ENCODE measurements at regions not wholly inside any gene's neighbourhood (a gene's known extent, or its start where the extent isn't known, plus 50 kb on each side); places are given as distances from the start of the nearest gene placed in this dataset.

DNA sequence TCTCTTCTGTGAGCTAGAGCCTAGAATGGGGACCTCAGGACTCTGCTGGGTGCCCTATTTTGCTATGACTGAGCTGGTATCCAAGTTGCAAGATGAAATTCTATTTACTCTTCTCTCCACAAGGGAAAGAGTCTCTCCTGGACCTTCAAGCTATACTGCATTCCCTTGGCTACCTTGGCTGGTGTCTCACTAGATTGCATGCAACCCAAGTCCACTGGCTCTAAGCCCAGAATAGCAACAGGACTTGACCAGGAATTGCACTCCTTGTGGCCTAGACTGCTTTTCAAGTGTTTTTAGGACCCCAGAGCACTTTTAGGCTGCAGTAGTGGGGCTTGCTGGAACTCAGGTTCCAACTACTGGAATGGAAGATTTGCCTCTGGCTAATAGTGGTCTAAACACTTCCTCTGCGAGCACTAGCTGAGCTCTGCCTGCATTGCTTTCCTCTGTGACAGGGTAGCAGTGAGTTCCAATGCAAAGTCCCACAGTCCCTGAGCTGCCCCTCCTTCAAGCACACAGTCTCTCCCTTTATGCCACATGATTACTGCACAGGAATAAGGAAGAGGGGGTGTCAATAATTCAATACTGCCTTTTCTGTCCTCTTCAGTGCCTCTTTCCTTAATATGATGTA lies 1009.1 kb upstream of the FLRT2 start:
- TF ChIP-seq CTCF (IDR thresholded peaks at IDR 0.05; ENCODE audit: borderline replicate concordance, control extremely low read depth, extremely low read depth, insufficient read depth, missing control alignments): no peak
- in situ Hi-C loops (cut with MboI; ENCODE audit: low sequenced_read_pairs, unreplicated experiment): no loop called here
- no peak for DNase-seq (ENCODE audit: low spot score)

DNA sequence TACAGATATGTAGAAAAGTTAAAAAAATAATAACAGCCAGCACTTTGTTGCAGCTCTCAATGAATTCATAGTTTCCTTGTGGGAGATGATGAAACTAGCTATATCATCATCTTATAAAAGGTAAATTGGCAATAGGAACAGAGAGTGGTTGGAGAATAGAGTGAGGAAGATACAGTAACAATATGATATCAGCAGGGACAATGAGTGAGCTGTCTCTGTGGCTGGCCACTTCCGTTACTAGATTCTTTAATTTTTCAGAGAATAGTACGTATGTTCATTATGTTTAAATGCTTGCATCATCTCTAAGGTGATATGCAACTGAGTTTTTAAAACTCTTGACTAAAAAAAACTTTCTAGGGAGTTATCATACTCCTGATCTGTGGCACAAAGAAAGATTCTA lies 1006.2 kb upstream of the FLRT2 start:
- in situ Hi-C loops (cut with MboI; ENCODE audit: low sequenced_read_pairs, unreplicated experiment): no loop called here
- no peak for TF ChIP-seq CTCF (IDR thresholded peaks at IDR 0.05; ENCODE audit: borderline replicate concordance, control extremely low read depth, extremely low read depth, insufficient read depth, missing control alignments)
- no peak for DNase-seq (ENCODE audit: low spot score)

GRCh38 chr14:84527706-84528105 lies 1002.2 kb upstream of the FLRT2 start:
- TF ChIP-seq CTCF (IDR thresholded peaks at IDR 0.05; ENCODE audit: borderline replicate concordance, control extremely low read depth, extremely low read depth, insufficient read depth, missing control alignments): no peak
- in situ Hi-C loops (cut with MboI; ENCODE audit: low sequenced_read_pairs, unreplicated experiment): no loop called here
- DNase-seq (ENCODE audit: low spot score): no peak

- no peak for TF ChIP-seq CTCF (IDR thresholded peaks at IDR 0.05; ENCODE audit: borderline replicate concordance, control extremely low read depth, extremely low read depth, insufficient read depth, missing control alignments)
- DNase-seq (ENCODE audit: low spot score): no peak
- in situ Hi-C loops (cut with MboI; ENCODE audit: low sequenced_read_pairs, unreplicated experiment): no loop called here
Measured at GRCh38 chr14:84532016-84532415, 997.9 kb upstream of the FLRT2 start.

- no peak for TF ChIP-seq CTCF (IDR thresholded peaks at IDR 0.05; ENCODE audit: borderline replicate concordance, control extremely low read depth, extremely low read depth, insufficient read depth, missing control alignments)
- in situ Hi-C loops (cut with MboI; ENCODE audit: low sequenced_read_pairs, unreplicated experiment): no loop called here
- DNase-seq (ENCODE audit: low spot score): no peak
Measured at GRCh38 chr14:84533181-84533725, 996.7 kb upstream of the FLRT2 start.

DNA sequence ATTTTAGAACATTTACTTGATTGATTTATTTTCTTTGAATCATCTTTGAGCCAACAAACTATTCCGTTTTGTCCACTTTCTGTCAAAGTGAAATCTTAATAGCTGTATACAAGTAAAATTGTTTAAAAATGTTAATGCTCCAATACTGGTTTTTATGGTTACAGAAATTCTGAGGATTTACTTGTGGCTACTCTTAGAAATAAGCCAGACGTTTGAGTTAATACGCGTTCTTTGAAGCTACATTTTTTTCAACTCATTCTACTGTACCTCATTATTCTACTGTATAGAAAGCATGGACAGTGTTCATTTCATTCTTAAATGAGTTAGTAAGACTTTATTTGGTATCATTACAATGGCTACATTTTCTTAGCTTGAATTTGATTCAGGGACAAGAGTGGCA lies 996.2 kb upstream of the FLRT2 start:
- in situ Hi-C loops (cut with MboI; ENCODE audit: low sequenced_read_pairs, unreplicated experiment): no loop called here
- DNase-seq (ENCODE audit: low spot score): no peak
- no peak for TF ChIP-seq CTCF (IDR thresholded peaks at IDR 0.05; ENCODE audit: borderline replicate concordance, control extremely low read depth, extremely low read depth, insufficient read depth, missing control alignments)

Measured in GM13976 (cell line).